ENCODE measurements at regions not wholly inside any gene's neighbourhood (a gene's known extent, or its start where the extent isn't known, plus 50 kb on each side); places are given as distances from the start of the nearest gene placed in this dataset.

GRCh38 chr6:138004430-138005287 lies 102.6 kb downstream of the PERP start:
- DNase-seq (ENCODE audit: low read depth in 2 of 3, low spot score in 2 of 3), result no peak

- no peak for DNase-seq (ENCODE audit: low read depth in 2 of 3, low spot score in 2 of 3)
Measured at GRCh38 chr6:138005846-138006245, 101.4 kb downstream of the PERP start.

- DNase-seq (ENCODE audit: low read depth in 2 of 3, low spot score in 2 of 3), result peak in 1 of 3 experiments; percentile 5
Measured at GRCh38 chr6:138007014-138007472, 100.2 kb downstream of the PERP start.

GRCh38 chr6:138008791-138009190 lies 98.4 kb downstream of the PERP start:
- DNase-seq (ENCODE audit: low read depth in 2 of 3, low spot score in 2 of 3), result no peak

- no peak for DNase-seq (ENCODE audit: low read depth in 2 of 3, low spot score in 2 of 3)
Measured at GRCh38 chr6:138011413-138011812, 95.8 kb downstream of the PERP start.

GRCh38 chr6:138012682-138013081 lies 94.5 kb downstream of the PERP start:
- no peak for DNase-seq (ENCODE audit: low read depth in 2 of 3, low spot score in 2 of 3)

GRCh38 chr6:138013959-138014358 lies 93.3 kb downstream of the PERP start:
- DNase-seq (ENCODE audit: low read depth in 2 of 3, low spot score in 2 of 3), result no peak

GRCh38 chr6:138017166-138017757 lies 90.0 kb downstream of the PERP start:
- no peak for DNase-seq (ENCODE audit: low read depth in 2 of 3, low spot score in 2 of 3)

- DNase-seq (ENCODE audit: low read depth in 2 of 3, low spot score in 2 of 3), result no peak
Measured at GRCh38 chr6:138018297-138018696, 88.9 kb downstream of the PERP start.

- no peak for DNase-seq (ENCODE audit: low read depth in 2 of 3, low spot score in 2 of 3)
Measured at GRCh38 chr6:138025528-138025978, 81.7 kb downstream of the PERP start.

GRCh38 chr6:138026342-138026741 lies 80.9 kb downstream of the PERP start:
- DNase-seq (ENCODE audit: low read depth in 2 of 3, low spot score in 2 of 3), result no peak

GRCh38 chr6:138028893-138029292 lies 78.3 kb downstream of the PERP start:
- no peak for DNase-seq (ENCODE audit: low read depth in 2 of 3, low spot score in 2 of 3)

GRCh38 chr6:138030872-138031271 lies 76.3 kb downstream of the PERP start:
- no peak for DNase-seq (ENCODE audit: low read depth in 2 of 3, low spot score in 2 of 3)

GRCh38 chr6:138031417-138031816 lies 75.8 kb downstream of the PERP start:
- DNase-seq (ENCODE audit: low read depth in 2 of 3, low spot score in 2 of 3), result no peak

- DNase-seq (ENCODE audit: low read depth in 2 of 3, low spot score in 2 of 3), result no peak
Measured at GRCh38 chr6:138031850-138032249, 75.4 kb downstream of the PERP start.

- DNase-seq (ENCODE audit: low read depth in 2 of 3, low spot score in 2 of 3), result no peak
Measured at GRCh38 chr6:138032571-138032970, 74.6 kb downstream of the PERP start.

GRCh38 chr6:138034229-138034628 lies 73.0 kb downstream of the PERP start:
- no peak for DNase-seq (ENCODE audit: low read depth in 2 of 3, low spot score in 2 of 3)

GRCh38 chr6:138035070-138035469 lies 72.1 kb downstream of the PERP start:
- no peak for DNase-seq (ENCODE audit: low read depth in 2 of 3, low spot score in 2 of 3)

- DNase-seq (ENCODE audit: low read depth in 2 of 3, low spot score in 2 of 3), result no peak
Measured at GRCh38 chr6:138036111-138036510, 71.1 kb downstream of the PERP start.

- no peak for DNase-seq (ENCODE audit: low read depth in 2 of 3, low spot score in 2 of 3)
Measured at GRCh38 chr6:138037009-138037504, 70.2 kb downstream of the PERP start.

- DNase-seq (ENCODE audit: low read depth in 2 of 3, low spot score in 2 of 3), result no peak
Measured at GRCh38 chr6:138038142-138038870, 68.9 kb downstream of the PERP start.

Measured in activated CD8-positive, alpha-beta memory T cell treated with anti-CD3 and anti-CD28 coated beads for 48 hours (primary cell).